HL-60 (cell line): ENCODE measurements at regions not wholly inside any gene's neighbourhood (a gene's known extent, or its start where the extent isn't known, plus 50 kb on each side); places are given as distances from the start of the nearest gene placed in this dataset.

Experiments used
- DNase-seq, 2 experiments: peaks; one replicate each; pipeline ENCODE4 v3.0.0-alpha.2; 2010 to 2020; ENCODE audit warnings: low read depth in 1 of 2, low spot score in 1 of 2
- H3K27ac ChIP-seq: fragments of 250-450 bp; sonication (Bioruptor Pico); replicated peaks from 2 replicates; pipeline ENCODE4 v1.5.1; 2020; ENCODE audit warnings: mild to moderate bottlenecking, moderate library complexity
- H3K27me3 ChIP-seq: fragments of 250-450 bp; sonication (Bioruptor Pico); 2 replicates; pipeline ENCODE4 v1.5.1; 2021; ENCODE audit warnings: mild to moderate bottlenecking, moderate library complexity; ENCODE audit not compliant: insufficient read depth, poor library complexity, severe bottlenecking
- H3K4me3 ChIP-seq: replicated peaks from 2 replicates; pipeline ENCODE4 v1.5.1; 2011; ENCODE audit warnings: mild to moderate bottlenecking, control low read depth, low read length; ENCODE audit not compliant: insufficient read depth
- CTCF ChIP-seq: IDR thresholded peaks from one replicate; pipeline ENCODE4 v1.5.1; 2011; ENCODE audit warnings: low read length, control low read depth, inconsistent platforms; ENCODE audit not compliant: insufficient read depth
- GABPA ChIP-seq: IDR thresholded peaks from 2 replicates; pipeline ENCODE4 v1.6.1; 2012; ENCODE audit warnings: low read depth
- POLR2AphosphoS5 ChIP-seq: IDR thresholded peaks from 2 replicates; pipeline ENCODE4 v1.6.1; 2012; ENCODE audit warnings: low read depth
- REST ChIP-seq: IDR thresholded peaks from 2 replicates; pipeline ENCODE4 v1.6.1; 2012; ENCODE audit warnings: low read depth; ENCODE audit not compliant: insufficient replicate concordance
- SPI1 ChIP-seq: IDR thresholded peaks from 2 replicates; pipeline ENCODE4 v1.6.1; 2012; ENCODE audit warnings: low read depth, mild to moderate bottlenecking, borderline replicate concordance

- H3K27me3 ChIP-seq: peaks cover 8% of the 10 kb centered on the region
- no peak overlapping the region for H3K4me3 ChIP-seq
- no peak for DNase-seq
- no peak for TF ChIP-seq REST
- no peak for TF ChIP-seq GABPA
- no peak for TF ChIP-seq POLR2AphosphoS5
- TF ChIP-seq CTCF: no peak
- no peak overlapping the region for H3K27ac ChIP-seq
These were observed 401.9 kb downstream of the HRH4 start for GRCh38 chr18:24862201-24862816.

GRCh38 chr18:24868311-24868710 is 407.9 kb downstream of the HRH4 start:
- no peak for DNase-seq
- Histone ChIP-seq H3K4me3 (no peak overlapping the region), H3K27me3 (no peaks in the 10 kb centered on the region), H3K27ac (no peak overlapping the region)
- TF ChIP-seq CTCF: no peak
- TF ChIP-seq REST: no peak
- no peak for TF ChIP-seq POLR2AphosphoS5
- TF ChIP-seq GABPA: no peak
- no peak for TF ChIP-seq SPI1

GRCh38 chr18:24868760-24869237 is 408.4 kb downstream of the HRH4 start:
- Histone ChIP-seq H3K27ac (no peak overlapping the region), H3K4me3 (no peak overlapping the region), H3K27me3 (no peaks in the 10 kb centered on the region)
- no peak for DNase-seq
- TF ChIP-seq POLR2AphosphoS5 (no peak), GABPA (no peak), CTCF (no peak), SPI1 (no peak), REST (no peak)
